ENCODE measurements at regions not wholly inside any gene's neighbourhood (a gene's known extent, or its start where the extent isn't known, plus 50 kb on each side); places are given as distances from the start of the nearest gene placed in this dataset.

DNA sequence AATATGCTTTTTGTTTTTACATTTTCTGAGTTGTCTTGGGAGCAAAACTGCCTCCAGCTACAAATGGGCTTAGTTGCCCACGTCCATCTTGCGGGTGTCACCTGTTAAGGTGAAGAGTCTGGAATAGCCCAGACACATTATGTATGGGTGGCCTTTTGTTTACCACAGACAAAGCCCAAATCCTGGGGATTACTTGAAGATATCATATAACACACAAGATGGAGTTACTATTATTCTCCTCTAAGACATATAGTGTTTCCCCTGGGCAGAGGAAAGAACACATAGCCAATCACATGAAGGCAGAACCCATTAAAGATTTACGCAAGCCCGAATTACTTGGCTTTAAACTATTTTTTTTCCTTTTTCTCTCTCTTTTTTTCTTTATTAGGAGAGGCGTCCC lies 625.6 kb upstream of the FAM241A start:
- 54 to 58% methylated on average over 5 of the region's 5 CpGs for WGBS, 2 donors
- H3K4me3 ChIP-seq: no peak overlapping the region
- ATAC-seq: no peak
- no peaks in the 10 kb centered on the region for H3K27me3 ChIP-seq
- TF ChIP-seq CTCF (IDR thresholded peaks at IDR 0.05) (no peak), POLR2A (IDR thresholded peaks at IDR 0.05) (no peak)
- no peaks in the 10 kb centered on the region for H3K36me3 ChIP-seq (replicated peaks in 1 of 2; ENCODE audit: insufficient read depth in 1 of 2, low read depth in 2 of 2)
- intact Hi-C loops (cut with DNase I): no loop called here
- H3K4me1 ChIP-seq: no peaks in the 10 kb centered on the region
- no peak for DNase-seq
- H3K27ac ChIP-seq: no peak overlapping the region
- H3K9me3 ChIP-seq: no peaks in the 10 kb centered on the region

- intact Hi-C loops (cut with DNase I): no loop called here
- no peaks in the 10 kb centered on the region for H3K27me3 ChIP-seq
- no peak for TF ChIP-seq CTCF (IDR thresholded peaks at IDR 0.05)
- no peak for TF ChIP-seq POLR2A (IDR thresholded peaks at IDR 0.05)
- no peaks in the 10 kb centered on the region for H3K9me3 ChIP-seq
- ATAC-seq (no peak), DNase-seq (no peak)
- no peaks in the 10 kb centered on the region for H3K36me3 ChIP-seq (replicated peaks in 1 of 2; ENCODE audit: insufficient read depth in 1 of 2, low read depth in 2 of 2)
- H3K4me1 ChIP-seq: no peaks in the 10 kb centered on the region
- 26 to 41% methylated on average over 2 of the region's 2 CpGs for WGBS, 2 donors
- no peak overlapping the region for H3K4me3 ChIP-seq
- H3K27ac ChIP-seq: no peak overlapping the region
Measured at GRCh38 chr4:111530446-111530845, 614.8 kb upstream of the FAM241A start.

GRCh38 chr4:111535792-111536191 lies 609.5 kb upstream of the FAM241A start:
- WGBS, 2 donors: 0 to 10% methylated on average over 1 of the region's 1 CpG
- no peak for DNase-seq
- no peaks in the 10 kb centered on the region for H3K4me1 ChIP-seq
- no peak for ATAC-seq
- H3K27me3 ChIP-seq: no peaks in the 10 kb centered on the region
- no peaks in the 10 kb centered on the region for H3K9me3 ChIP-seq
- no peaks in the 10 kb centered on the region for H3K36me3 ChIP-seq (replicated peaks in 1 of 2; ENCODE audit: insufficient read depth in 1 of 2, low read depth in 2 of 2)
- intact Hi-C loops (cut with DNase I): no loop called here
- H3K4me3 ChIP-seq: no peak overlapping the region
- H3K27ac ChIP-seq: no peak overlapping the region
- TF ChIP-seq CTCF (IDR thresholded peaks at IDR 0.05): no peak
- no peak for TF ChIP-seq POLR2A (IDR thresholded peaks at IDR 0.05)

DNA sequence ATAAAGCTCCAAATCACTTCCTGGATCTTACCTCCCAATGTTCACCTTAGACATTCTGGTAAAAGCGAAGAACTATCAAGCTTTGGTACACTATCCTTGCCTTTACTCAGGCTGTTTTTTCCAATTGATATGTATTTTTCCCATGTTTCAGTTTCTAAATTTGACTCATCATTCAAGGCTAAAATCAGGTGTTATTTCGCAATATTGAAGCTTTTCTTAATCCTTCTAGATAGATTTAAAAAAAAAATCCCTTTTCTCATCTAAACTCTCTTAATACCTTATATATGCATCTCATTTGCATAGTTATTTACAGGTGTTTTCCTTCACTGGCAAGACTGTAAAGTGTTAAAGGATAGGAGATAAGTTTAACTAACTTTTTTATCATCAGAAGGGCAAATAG lies 608.1 kb upstream of the FAM241A start:
- Histone ChIP-seq H3K36me3 (replicated peaks in 1 of 2; ENCODE audit: insufficient read depth in 1 of 2, low read depth in 2 of 2) (no peaks in the 10 kb centered on the region), H3K4me1 (no peaks in the 10 kb centered on the region), H3K4me3 (no peak overlapping the region), H3K27me3 (no peaks in the 10 kb centered on the region), H3K9me3 (no peaks in the 10 kb centered on the region), H3K27ac (no peak overlapping the region)
- ATAC-seq: no peak
- TF ChIP-seq POLR2A (IDR thresholded peaks at IDR 0.05) (no peak), CTCF (IDR thresholded peaks at IDR 0.05) (no peak)
- DNase-seq: no peak
- intact Hi-C loops (cut with DNase I): no loop called here
- 62 to 68% methylated on average over 2 of the region's 2 CpGs for WGBS, 2 donors

GRCh38 chr4:111537871-111538270 lies 607.4 kb upstream of the FAM241A start:
- no peak overlapping the region for H3K27ac ChIP-seq
- no peak for TF ChIP-seq CTCF (IDR thresholded peaks at IDR 0.05)
- TF ChIP-seq POLR2A (IDR thresholded peaks at IDR 0.05): no peak
- DNase-seq: no peak
- 40 to 44% methylated on average over 3 of the region's 3 CpGs for WGBS, 2 donors
- H3K9me3 ChIP-seq: no peaks in the 10 kb centered on the region
- H3K27me3 ChIP-seq: no peaks in the 10 kb centered on the region
- H3K4me3 ChIP-seq: no peak overlapping the region
- no peak for ATAC-seq
- no peaks in the 10 kb centered on the region for H3K4me1 ChIP-seq
- H3K36me3 ChIP-seq (replicated peaks in 1 of 2; ENCODE audit: insufficient read depth in 1 of 2, low read depth in 2 of 2): no peaks in the 10 kb centered on the region
- intact Hi-C loops (cut with DNase I): no loop called here
